ENCODE measurements at regions not wholly inside any gene's neighbourhood (a gene's known extent, or its start where the extent isn't known, plus 50 kb on each side); places are given as distances from the start of the nearest gene placed in this dataset.
"Not testable (repeated sequence)": the region's sequence is repeated elsewhere in the genome, so short reads cannot be mapped to it uniquely, and the experiment has no call there.

DNA sequence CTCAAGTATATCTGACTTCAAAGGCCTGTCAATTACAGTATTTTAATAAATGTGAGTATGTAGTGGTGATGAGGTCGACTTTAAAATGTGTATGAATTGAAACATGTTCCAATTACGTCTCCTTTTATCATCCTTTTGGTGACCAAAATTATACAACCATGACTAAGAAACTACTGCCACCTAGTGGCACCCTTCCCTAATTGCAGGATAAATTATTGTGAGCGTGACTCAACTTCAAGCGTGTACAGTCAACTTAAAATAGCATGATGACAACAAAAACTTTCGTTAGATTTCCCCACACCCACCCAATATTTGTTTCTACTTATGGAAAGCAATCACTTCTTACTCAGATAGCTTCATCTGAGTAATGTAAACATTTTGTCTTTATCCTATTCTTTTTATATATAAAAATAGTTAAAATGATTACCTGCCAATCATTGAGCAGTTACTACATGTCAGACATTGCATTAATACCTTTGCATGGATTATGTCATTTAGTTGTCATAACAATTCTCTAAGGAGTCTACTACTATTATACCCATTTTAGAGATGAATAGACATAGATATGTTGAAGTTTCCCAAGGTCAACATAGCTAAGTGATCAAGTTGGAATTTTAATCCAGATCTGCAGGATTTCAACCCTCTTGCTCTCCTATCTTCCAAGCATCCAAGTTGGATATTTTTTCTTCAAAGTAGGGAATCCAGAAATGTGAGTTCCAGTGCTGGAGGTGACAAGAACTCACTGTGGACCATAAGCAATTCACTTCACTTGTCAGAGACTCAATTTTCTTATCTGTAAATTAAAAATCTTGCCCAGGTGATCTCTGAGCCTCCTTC lies 106.0 kb downstream of the MEX3B start:
- DNase-seq: no peak

DNA sequence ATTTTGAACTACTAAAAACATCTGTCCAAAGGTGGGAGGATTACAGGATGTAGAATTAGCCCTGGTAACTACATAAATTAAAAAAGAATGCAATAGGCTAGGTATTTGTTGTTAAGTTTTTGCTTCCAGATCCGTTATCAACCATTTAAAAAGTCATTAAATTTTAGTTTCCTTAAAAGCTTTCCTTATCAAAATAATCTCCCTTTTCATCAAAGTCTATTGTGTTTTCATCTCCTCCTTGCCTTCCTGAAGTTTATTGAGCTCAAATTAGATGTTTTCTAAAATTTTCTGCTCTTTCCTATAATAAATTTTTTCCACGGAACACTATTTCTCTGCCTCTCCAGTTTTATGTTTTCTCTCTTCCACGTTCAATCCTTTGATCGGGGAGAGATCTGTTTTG lies 108.6 kb downstream of the MEX3B start:
- DNase-seq: no peak

- no peak for DNase-seq
These were observed 115.0 kb downstream of the MEX3B start for GRCh38 chr15:81930582-81931369.

DNA sequence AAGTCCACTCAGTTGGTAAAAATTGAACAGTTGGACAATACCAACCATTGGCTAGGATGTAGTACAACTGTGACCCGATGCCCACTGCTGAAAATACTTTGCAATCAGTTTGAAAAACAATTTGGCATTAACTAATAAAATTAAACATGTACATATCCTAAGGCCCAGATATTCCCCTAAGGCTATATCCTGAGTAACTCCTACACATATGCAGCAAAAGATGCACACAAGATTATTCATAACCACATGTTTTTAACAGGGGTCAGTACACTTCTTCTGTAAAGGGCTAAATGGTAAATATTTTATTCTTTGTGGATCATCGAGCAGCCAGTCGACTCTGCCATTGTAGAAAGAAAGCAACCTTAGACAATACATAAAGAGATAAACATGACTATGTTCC lies 116.3 kb downstream of the MEX3B start:
- no peak for DNase-seq

GRCh38 chr15:81926981-81927380 lies 118.8 kb downstream of the MEX3B start:
- no peak for DNase-seq

GRCh38 chr15:81924729-81925128 lies 121.1 kb downstream of the MEX3B start:
- DNase-seq: no peak

GRCh38 chr15:81923561-81924350 lies 122.1 kb downstream of the MEX3B start:
- DNase-seq: no peak

GRCh38 chr15:81922143-81922542 lies 123.7 kb downstream of the MEX3B start:
- DNase-seq: no peak

DNA sequence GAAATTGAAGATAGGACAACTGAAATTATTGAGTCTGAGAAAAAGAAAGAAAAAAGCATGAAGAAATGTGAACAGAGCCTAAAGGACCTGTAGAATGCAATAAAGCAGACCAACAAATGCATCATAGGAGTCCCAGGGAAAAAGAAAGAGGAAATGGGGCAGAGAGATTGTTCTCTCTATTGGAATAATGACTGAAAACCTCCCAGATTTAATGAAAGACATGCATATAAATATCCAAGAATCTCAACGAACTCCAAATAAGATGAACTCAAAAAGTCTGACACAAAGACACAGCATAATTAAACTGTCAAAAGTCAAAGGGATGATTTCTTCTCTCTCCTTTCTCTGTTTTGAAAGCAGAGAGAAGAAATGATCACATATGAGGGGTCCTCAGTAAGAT lies 124.7 kb downstream of the MEX3B start:
- no peak for DNase-seq

DNA sequence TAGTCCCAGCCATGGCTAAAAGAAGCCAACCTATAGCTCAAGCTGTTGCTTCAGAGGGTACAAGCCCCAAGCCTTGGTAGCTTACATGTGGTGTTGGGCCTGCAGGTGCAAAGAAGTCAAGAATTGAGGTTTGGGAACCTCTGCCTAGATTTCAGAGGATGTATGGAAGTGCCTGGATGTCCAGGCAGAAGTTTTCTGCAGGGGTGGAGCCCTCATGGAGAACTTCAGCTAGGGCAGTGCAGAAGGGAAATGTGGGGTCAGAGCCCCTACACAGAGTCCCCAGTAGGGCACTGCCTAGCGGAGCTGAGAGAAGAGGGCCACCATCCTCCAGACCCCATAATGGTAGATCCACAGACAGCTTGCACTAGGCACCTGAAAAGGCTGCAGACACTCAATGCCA lies 127.1 kb downstream of the MEX3B start:
- DNase-seq: not testable (repeated sequence)

GRCh38 chr15:81916451-81916850 lies 129.4 kb downstream of the MEX3B start:
- DNase-seq: no peak

- DNase-seq: no peak
These were observed 129.8 kb downstream of the MEX3B start for GRCh38 chr15:81915990-81916389.

DNA sequence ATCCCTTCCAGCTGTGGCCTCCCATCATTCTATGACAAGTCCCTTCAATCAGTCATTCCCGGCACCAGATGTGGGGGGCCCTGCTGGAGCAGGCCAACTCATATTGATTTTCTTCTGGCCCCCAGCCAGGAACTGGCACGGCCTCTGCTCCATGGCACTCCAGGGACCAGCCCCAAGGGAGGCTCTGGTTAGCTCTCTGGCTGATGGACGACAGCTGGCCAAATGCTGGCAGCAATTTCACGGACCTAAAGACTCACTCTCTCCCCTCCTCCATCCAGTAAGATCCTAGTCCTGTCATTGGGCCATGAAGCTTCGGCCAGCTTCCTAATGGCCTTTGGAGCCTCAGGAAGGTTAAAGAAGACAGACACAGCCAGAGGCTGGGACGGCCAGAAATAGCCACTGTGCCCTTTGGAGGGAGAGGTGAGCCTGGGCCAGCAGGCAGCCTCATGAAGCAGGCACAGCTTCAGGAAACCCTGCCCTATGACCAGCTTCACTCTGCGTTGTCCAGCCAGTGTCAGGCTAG lies 131.0 kb downstream of the MEX3B start:
- no peak for DNase-seq

- no peak for DNase-seq
These were observed 131.5 kb downstream of the MEX3B start for GRCh38 chr15:81914333-81914732.

GRCh38 chr15:81911022-81911971 lies 134.5 kb downstream of the MEX3B start:
- no peak for DNase-seq

DNA sequence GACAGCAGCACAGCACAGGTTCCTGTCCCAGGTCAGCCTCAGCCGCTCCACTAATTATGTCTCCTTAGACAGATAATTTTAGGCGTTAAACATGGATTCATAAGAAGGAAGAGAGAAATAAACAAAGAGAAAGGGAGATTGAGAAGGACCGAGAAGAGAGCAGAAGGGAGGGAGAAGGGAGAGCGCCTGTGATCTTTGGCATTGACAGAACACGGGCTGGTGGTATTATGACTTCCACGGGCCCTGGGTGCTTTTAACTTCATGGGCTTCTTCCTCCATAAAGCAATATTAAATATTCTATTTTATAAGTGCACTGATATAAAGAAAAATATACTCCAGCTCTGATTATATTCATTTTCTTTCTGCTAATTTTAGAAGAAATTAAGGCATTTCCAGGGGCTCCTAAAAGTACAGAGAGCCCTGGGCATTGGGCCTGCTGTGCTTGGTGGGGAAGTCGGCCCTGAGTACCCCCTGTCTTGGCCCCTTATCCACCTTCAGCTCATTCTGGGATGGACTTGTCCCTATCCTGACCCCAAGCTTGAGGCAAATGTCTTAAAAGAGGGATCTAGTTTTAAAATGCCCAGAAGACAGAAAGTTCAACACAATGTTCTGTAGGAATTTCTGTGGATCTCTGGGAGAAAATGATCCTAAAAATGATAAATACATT lies 135.3 kb downstream of the MEX3B start:
- DNase-seq: no peak

- no peak for DNase-seq
These were observed 136.8 kb downstream of the MEX3B start for GRCh38 chr15:81909011-81909358.

- DNase-seq: no peak
These were observed 137.7 kb downstream of the MEX3B start for GRCh38 chr15:81908111-81908510.

DNA sequence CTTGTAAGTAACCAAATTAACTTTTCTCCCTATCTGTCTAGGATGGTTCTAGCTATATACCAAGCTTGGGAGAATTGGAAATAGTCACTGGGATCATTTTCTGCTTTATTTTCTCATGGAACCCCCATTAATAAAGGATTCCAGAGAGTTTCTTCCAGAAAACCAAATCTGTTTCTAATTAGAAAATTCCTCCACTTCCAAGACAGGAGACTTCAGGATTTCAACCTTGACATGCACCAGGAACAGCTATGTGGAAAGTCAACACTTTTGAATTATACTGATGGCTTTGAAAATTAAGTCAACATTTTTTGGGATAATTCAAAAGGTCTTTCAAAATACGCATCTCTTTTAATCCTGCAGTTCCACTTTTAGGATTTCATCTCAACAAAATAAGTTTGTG lies 138.3 kb downstream of the MEX3B start:
- no peak for DNase-seq

- DNase-seq: no peak
These were observed 139.9 kb downstream of the MEX3B start for GRCh38 chr15:81905889-81906288.
